DND-41 (cell line): ENCODE measurements at regions not wholly inside any gene's neighbourhood (a gene's known extent, or its start where the extent isn't known, plus 50 kb on each side); places are given as distances from the start of the nearest gene placed in this dataset.
A peak's percentile ranks its signal among the peaks of the same experiment; 100 is the strongest.

ENCODE experiments used
- ATAC-seq: fragments of 200-7000 bp; cut with Tn5 transposase; 3 replicates; pipeline ENCODE4 v1.9.1; 2021; ENCODE audit warnings: low read depth; ENCODE audit not compliant: insufficient read depth
- DNase-seq: peaks from one replicate; pipeline ENCODE4 v3.0.0-alpha.2; 2020
- H2AFZ ChIP-seq: 2 replicates; pipeline ENCODE4 v1.6.0; 2012; ENCODE audit warnings: low read depth, low read length
- H3K27ac ChIP-seq: 2 replicates; pipeline ENCODE4 v1.5.1; 2012; ENCODE audit warnings: low read length, inconsistent platforms
- H3K27me3 ChIP-seq: fragments of 200-600 bp; sonication (generic); 2 replicates; pipeline ENCODE4 v1.6.0; 2012; ENCODE audit warnings: low read length, mild to moderate bottlenecking, inconsistent platforms; ENCODE audit not compliant: insufficient read depth, poor library complexity
- H3K36me3 ChIP-seq: 2 replicates; pipeline ENCODE4 v1.5.1; 2012; ENCODE audit warnings: low read length, inconsistent platforms; ENCODE audit not compliant: insufficient read depth
- H3K4me1 ChIP-seq: 2 replicates; pipeline ENCODE4 v1.5.1; 2012; ENCODE audit warnings: mild to moderate bottlenecking, low read length; ENCODE audit not compliant: insufficient read depth
- H3K4me2 ChIP-seq: 2 replicates; pipeline ENCODE4 v1.6.0; 2012; ENCODE audit warnings: mild to moderate bottlenecking, moderate library complexity, low read length, inconsistent platforms; ENCODE audit not compliant: insufficient read depth
- H3K4me3 ChIP-seq, 2 experiments: fragments of 200-600 bp in 1 of 2; shearing (Covaris generic) in 1 of 2; 2 replicates each; pipeline ENCODE4 v1.5.1; 2012 to 2016; ENCODE audit warnings: inconsistent platforms in 2 of 2, low read length in 2 of 2, mild to moderate bottlenecking in 2 of 2, low read depth in 1 of 2, moderate library complexity in 1 of 2
- H3K79me2 ChIP-seq: 2 replicates; pipeline ENCODE4 v1.6.0; 2012; ENCODE audit warnings: low read length, inconsistent platforms; ENCODE audit not compliant: insufficient read depth
- H3K9ac ChIP-seq: 2 replicates; pipeline ENCODE4 v1.6.0; 2012; ENCODE audit warnings: low read depth, mild to moderate bottlenecking, inconsistent platforms, low read length, moderate library complexity
- H3K9me3 ChIP-seq: 2 replicates; pipeline ENCODE4 v1.5.1; 2012; ENCODE audit warnings: low read length, moderate library complexity, mild to moderate bottlenecking, inconsistent platforms; ENCODE audit not compliant: insufficient read depth, severe bottlenecking
- H4K20me1 ChIP-seq: 2 replicates; pipeline ENCODE4 v1.6.0; 2012; ENCODE audit warnings: low read length; ENCODE audit not compliant: insufficient read depth
- EZH2 ChIP-seq: IDR thresholded peaks from 3 replicates; pipeline ENCODE4 v1.6.1; 2012; ENCODE audit warnings: borderline replicate concordance, low read depth, mild to moderate bottlenecking, moderate library complexity, low read length, inconsistent platforms; ENCODE audit not compliant: severe bottlenecking
- TF ChIP-seq, protein P1 (sequence below): IDR thresholded peaks from 2 replicates; pipeline ENCODE4 v1.5.1; 2012; ENCODE audit warnings: borderline replicate concordance, low read length, moderate library complexity, mild to moderate bottlenecking; ENCODE audit not compliant: poor library complexity, severe bottlenecking; ENCODE audit errors: extremely low read depth

DNA sequence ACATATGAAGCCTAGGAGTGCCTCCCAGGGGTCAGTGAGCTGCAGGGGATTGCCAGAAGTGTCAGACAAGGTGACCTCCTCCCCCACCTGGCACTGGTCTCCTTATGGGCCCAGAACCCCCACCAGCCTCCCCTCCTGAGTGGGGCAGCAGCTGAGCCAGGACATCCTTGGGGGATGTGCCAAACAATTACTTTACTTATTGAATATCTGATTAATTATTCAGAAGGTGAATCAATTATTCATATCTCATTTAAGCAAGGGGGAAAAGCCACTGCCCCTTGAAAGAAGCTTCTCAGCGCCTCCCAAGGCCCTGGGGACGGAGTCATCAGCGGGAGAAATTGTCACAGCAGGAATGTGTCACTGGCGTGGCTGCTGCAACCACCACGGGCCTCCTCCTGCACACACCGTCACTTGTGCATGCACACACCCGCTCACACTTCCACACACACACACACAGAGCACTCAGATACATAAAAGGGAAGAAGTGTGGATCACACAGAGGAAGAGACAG, 123.4 kb upstream of the MAFB start:
- no peaks in the 10 kb centered on the region for H3K36me3 ChIP-seq
- H3K4me2 ChIP-seq = no peak overlapping the region
- H3K4me3 ChIP-seq = no peak overlapping the region
- H4K20me1 ChIP-seq = no peaks in the 10 kb centered on the region
- no peak overlapping the region for H2AFZ ChIP-seq
- ATAC-seq = no peak
- no peaks in the 10 kb centered on the region for H3K4me1 ChIP-seq
- no peak for DNase-seq
- H3K9me3 ChIP-seq = peaks cover under 1% of the 10 kb centered on the region
- TF ChIP-seq EZH2 = no peak
- TF ChIP-seq, protein P1, sequence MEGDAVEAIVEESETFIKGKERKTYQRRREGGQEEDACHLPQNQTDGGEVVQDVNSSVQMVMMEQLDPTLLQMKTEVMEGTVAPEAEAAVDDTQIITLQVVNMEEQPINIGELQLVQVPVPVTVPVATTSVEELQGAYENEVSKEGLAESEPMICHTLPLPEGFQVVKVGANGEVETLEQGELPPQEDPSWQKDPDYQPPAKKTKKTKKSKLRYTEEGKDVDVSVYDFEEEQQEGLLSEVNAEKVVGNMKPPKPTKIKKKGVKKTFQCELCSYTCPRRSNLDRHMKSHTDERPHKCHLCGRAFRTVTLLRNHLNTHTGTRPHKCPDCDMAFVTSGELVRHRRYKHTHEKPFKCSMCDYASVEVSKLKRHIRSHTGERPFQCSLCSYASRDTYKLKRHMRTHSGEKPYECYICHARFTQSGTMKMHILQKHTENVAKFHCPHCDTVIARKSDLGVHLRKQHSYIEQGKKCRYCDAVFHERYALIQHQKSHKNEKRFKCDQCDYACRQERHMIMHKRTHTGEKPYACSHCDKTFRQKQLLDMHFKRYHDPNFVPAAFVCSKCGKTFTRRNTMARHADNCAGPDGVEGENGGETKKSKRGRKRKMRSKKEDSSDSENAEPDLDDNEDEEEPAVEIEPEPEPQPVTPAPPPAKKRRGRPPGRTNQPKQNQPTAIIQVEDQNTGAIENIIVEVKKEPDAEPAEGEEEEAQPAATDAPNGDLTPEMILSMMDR = no peak
- no peaks in the 10 kb centered on the region for H3K27me3 ChIP-seq
- no peaks in the 10 kb centered on the region for H3K79me2 ChIP-seq
- H3K9ac ChIP-seq = no peak overlapping the region
- no peak overlapping the region for H3K27ac ChIP-seq

DNA sequence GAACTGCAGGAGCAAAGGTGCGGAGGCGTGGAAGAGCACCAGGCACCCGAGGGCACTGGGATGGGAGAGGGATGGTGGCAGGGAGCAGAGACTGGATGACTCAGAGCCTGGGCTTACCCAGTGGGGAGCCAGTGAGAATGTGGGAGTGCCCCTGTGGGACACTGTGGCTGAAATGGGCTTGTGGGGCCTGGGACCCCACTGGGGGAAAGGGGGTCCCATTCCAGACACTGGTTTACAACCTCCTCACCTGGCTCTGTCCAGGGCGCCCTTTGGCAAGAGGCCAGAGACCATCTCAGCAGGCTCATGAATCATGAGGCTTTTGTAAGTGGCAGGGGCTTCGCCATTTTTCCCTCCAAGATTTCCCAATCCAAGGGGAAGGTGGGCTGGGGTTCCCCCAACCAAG, 124.0 kb upstream of the MAFB start:
- no peak for TF ChIP-seq EZH2
- TF ChIP-seq, protein P1 = no peak

DNA sequence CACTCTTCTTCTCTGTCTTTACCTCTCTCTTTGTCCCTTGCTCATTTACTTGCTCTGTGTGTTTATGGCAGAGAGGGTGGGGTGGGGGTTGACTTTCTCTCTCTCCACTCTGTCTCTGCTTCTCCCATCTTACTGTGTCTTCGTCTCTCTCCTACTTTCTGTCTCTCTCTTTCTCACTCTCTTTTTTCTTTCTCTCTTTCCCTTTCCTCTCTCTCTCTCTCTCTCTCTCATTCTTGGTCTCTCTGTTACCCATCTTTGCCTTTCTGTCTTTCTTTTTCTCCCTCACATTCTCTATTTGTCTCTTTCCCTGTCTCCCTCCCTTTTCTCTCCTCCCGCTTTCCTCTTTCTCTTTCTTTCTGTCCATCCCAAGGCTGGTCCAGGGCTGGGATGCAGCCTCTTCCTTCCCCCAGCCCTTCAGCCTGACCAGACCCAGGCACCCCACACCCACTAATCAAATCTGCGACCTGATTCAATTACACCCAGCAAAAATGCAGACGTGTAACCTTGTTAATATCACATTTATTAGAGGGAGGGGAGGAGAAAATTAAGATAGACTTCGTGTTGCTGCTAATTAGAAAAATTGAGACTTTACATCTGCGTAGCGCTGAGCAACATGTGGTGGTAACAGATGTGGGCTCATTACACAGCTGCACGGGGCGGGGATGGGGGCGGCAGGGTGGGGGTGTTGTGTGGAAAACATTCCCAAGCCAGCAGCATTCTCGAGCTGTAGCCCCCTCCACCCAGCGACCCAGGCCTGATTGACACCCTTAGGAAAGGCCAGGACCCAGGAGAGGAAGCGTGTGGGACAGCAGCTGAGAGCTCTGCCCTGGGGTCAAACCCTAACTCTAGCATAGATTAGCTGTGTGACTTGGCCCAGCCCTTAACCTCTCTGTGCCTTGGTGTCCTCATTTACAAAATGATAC, 124.9 kb upstream of the MAFB start:
- Histone ChIP-seq H2AFZ (no peak overlapping the region), H3K79me2 (no peaks in the 10 kb centered on the region), H3K4me1 (no peaks in the 10 kb centered on the region), H3K27me3 (no peaks in the 10 kb centered on the region), H3K4me2 (no peak overlapping the region), H4K20me1 (no peaks in the 10 kb centered on the region), H3K4me3 (no peak overlapping the region), H3K36me3 (no peaks in the 10 kb centered on the region), H3K9ac (no peak overlapping the region), H3K9me3 (peaks cover 6% of the 10 kb centered on the region), H3K27ac (no peak overlapping the region)
- no peak for DNase-seq
- ATAC-seq = 0 out of 3 replicates have a peak, but pooled peaks have one; percentile 13
- no peak for TF ChIP-seq EZH2
- TF ChIP-seq, protein P1 = no peak

More for the DNA sequence above, 124.0 kb upstream of the MAFB start:
- no peak overlapping the region for H3K9ac ChIP-seq
- ATAC-seq = no peak
- H3K4me2 ChIP-seq = no peak overlapping the region
- H3K27ac ChIP-seq = no peak overlapping the region
- no peaks in the 10 kb centered on the region for H3K79me2 ChIP-seq
- H3K4me3 ChIP-seq = no peak overlapping the region
- H3K36me3 ChIP-seq = no peaks in the 10 kb centered on the region
- no peaks in the 10 kb centered on the region for H3K4me1 ChIP-seq
- no peaks in the 10 kb centered on the region for H4K20me1 ChIP-seq
- no peak for DNase-seq
- H3K27me3 ChIP-seq = no peaks in the 10 kb centered on the region
- H3K9me3 ChIP-seq = peaks cover 3% of the 10 kb centered on the region
- no peak overlapping the region for H2AFZ ChIP-seq
